ENCODE measurements at regions not wholly inside any gene's neighbourhood (a gene's known extent, or its start where the extent isn't known, plus 50 kb on each side); places are given as distances from the start of the nearest gene placed in this dataset.

- no peak overlapping the region for H3K27ac Mint-ChIP-seq
- no peak for DNase-seq
- no peak for ATAC-seq (ENCODE audit: low read depth)
- no peaks in the 10 kb centered on the region for H3K4me1 Mint-ChIP-seq
- no peaks in the 10 kb centered on the region for H3K36me3 Mint-ChIP-seq (ENCODE audit: low read depth)
- TF ChIP-seq CTCF (IDR thresholded peaks at IDR 0.05), result no peak
- POLR2A ChIA-PET, result no interaction called here
- intact Hi-C loops (cut with micrococcal nuclease), result no loop called here
- H3K4me3 Mint-ChIP-seq, result no peak overlapping the region
- CTCF ChIA-PET, result interaction anchor here (0.6 kb wide), 1 partner anchor 10 kb away, joined by 3 read pairs; no protein-coding TSS in a partner anchor
- H3K27me3 Mint-ChIP-seq, result no peaks in the 10 kb centered on the region
- H3K9me3 Mint-ChIP-seq, result no peaks in the 10 kb centered on the region
Observed at GRCh38 chr4:37058826-37059225, 185.7 kb upstream of the NWD2 start.

GRCh38 chr4:37066159-37066558 lies 178.4 kb upstream of the NWD2 start:
- Mint-ChIP-seq H3K9me3 (no peaks in the 10 kb centered on the region), H3K27ac (no peak overlapping the region), H3K4me3 (no peak overlapping the region), H3K4me1 (no peaks in the 10 kb centered on the region), H3K27me3 (no peaks in the 10 kb centered on the region), H3K36me3 (ENCODE audit: low read depth) (no peaks in the 10 kb centered on the region)
- DNase-seq (no peak), ATAC-seq (ENCODE audit: low read depth) (no peak)
- POLR2A ChIA-PET, result no interaction called here
- no peak for TF ChIP-seq CTCF (IDR thresholded peaks at IDR 0.05)
- intact Hi-C loops (cut with micrococcal nuclease), result no loop called here
- CTCF ChIA-PET, result no interaction called here

- H3K27ac Mint-ChIP-seq, result no peak overlapping the region
- no peak overlapping the region for H3K4me3 Mint-ChIP-seq
- ChIA-PET CTCF (no interaction called here), POLR2A (no interaction called here)
- no peaks in the 10 kb centered on the region for H3K36me3 Mint-ChIP-seq (ENCODE audit: low read depth)
- no peaks in the 10 kb centered on the region for H3K9me3 Mint-ChIP-seq
- TF ChIP-seq CTCF (IDR thresholded peaks at IDR 0.05), result no peak
- DNase-seq, result no peak
- no peak for ATAC-seq (ENCODE audit: low read depth)
- intact Hi-C loops (cut with micrococcal nuclease), result no loop called here
- no peaks in the 10 kb centered on the region for H3K27me3 Mint-ChIP-seq
- H3K4me1 Mint-ChIP-seq, result no peaks in the 10 kb centered on the region
Observed at GRCh38 chr4:37068580-37068979, 176.0 kb upstream of the NWD2 start.

GRCh38 chr4:37070041-37070440 lies 174.5 kb upstream of the NWD2 start:
- TF ChIP-seq CTCF (IDR thresholded peaks at IDR 0.05), result no peak
- Mint-ChIP-seq H3K9me3 (no peaks in the 10 kb centered on the region), H3K4me1 (no peaks in the 10 kb centered on the region), H3K27me3 (no peaks in the 10 kb centered on the region), H3K36me3 (ENCODE audit: low read depth) (no peaks in the 10 kb centered on the region), H3K4me3 (no peak overlapping the region), H3K27ac (no peak overlapping the region)
- no peak for ATAC-seq (ENCODE audit: low read depth)
- CTCF ChIA-PET, result no interaction called here
- intact Hi-C loops (cut with micrococcal nuclease), result no loop called here
- POLR2A ChIA-PET, result no interaction called here
- no peak for DNase-seq

- no peak for TF ChIP-seq CTCF (IDR thresholded peaks at IDR 0.05)
- ChIA-PET POLR2A (no interaction called here), CTCF (no interaction called here)
- no peaks in the 10 kb centered on the region for H3K27me3 Mint-ChIP-seq
- H3K4me1 Mint-ChIP-seq, result no peaks in the 10 kb centered on the region
- H3K4me3 Mint-ChIP-seq, result no peak overlapping the region
- no peak for DNase-seq
- no peaks in the 10 kb centered on the region for H3K36me3 Mint-ChIP-seq (ENCODE audit: low read depth)
- intact Hi-C loops (cut with micrococcal nuclease), result no loop called here
- H3K9me3 Mint-ChIP-seq, result no peaks in the 10 kb centered on the region
- H3K27ac Mint-ChIP-seq, result no peak overlapping the region
- ATAC-seq (ENCODE audit: low read depth), result no peak
Observed at GRCh38 chr4:37071576-37071975, 173.0 kb upstream of the NWD2 start.

All from activated B cell treated with CpG ODN at 0.5 μM for 24 hours (primary cell).